Peyer's patch (tissue), 4 donors: ENCODE measurements at regions not wholly inside any gene's neighbourhood (a gene's known extent, or its start where the extent isn't known, plus 50 kb on each side); places are given as distances from the start of the nearest gene placed in this dataset.

Experiments
- DNase-seq, 3 donors: peaks; one replicate each; pipeline ENCODE4 v3.0.0-alpha.2; 2017 to 2019
- H3K27ac ChIP-seq, 4 donors: fragments of 200-600 bp; sonication (generic); one replicate each; pipeline ENCODE4 v1.5.1; 2016 to 2019
- H3K27me3 ChIP-seq, 2 donors: fragments of 200-600 bp; sonication (generic); one replicate each; pipeline ENCODE4 v1.5.1; 2019
- H3K36me3 ChIP-seq, 3 donors: fragments of 200-600 bp; sonication (generic); one replicate each; pipeline ENCODE4 v1.5.1; 2016 to 2019
- H3K4me1 ChIP-seq, 4 donors: fragments of 200-600 bp; sonication (generic); one replicate each; pipeline ENCODE4 v1.5.1; 2016 to 2019
- H3K4me3 ChIP-seq, 4 donors: fragments of 200-600 bp; sonication (generic); 1 replicate in 3 of 4; 2 replicates in 1 of 4; pipeline ENCODE4 v1.5.1; 2016 to 2019; ENCODE audit warnings: mild to moderate bottlenecking in 1 of 4
- H3K9me3 ChIP-seq, 4 donors: fragments of 200-600 bp; sonication (generic); one replicate each; pipeline ENCODE4 v1.5.1; 2016 to 2019; ENCODE audit warnings: mild to moderate bottlenecking in 1 of 4
- POLR2A ChIP-seq, 2 donors: fragments of 450-650 bp; IDR thresholded peaks; one replicate each; pipeline ENCODE4 v1.5.1; 2017; ENCODE audit warnings: antibody characterized with exemption in 2 of 2, mild to moderate bottlenecking in 2 of 2, moderate library complexity in 2 of 2
- TF ChIP-seq, protein P1 (sequence below), 6 experiments: fragments of 450-650 bp in 4 of 6; fragments of 200-600 bp in 2 of 6; sonication (generic) in 1 of 6; IDR thresholded peaks; one replicate each; pipeline ENCODE4 v1.5.1; 2017 to 2019; ENCODE audit warnings: antibody characterized with exemption in 6 of 6, mild to moderate bottlenecking in 3 of 6, moderate library complexity in 1 of 6

GRCh38 chr2:217052856-217053577 is 193.2 kb upstream of the TNP1 start:
- no peak for TF ChIP-seq POLR2A (IDR thresholded peaks at IDR 0.05)
- TF ChIP-seq, protein P1, sequence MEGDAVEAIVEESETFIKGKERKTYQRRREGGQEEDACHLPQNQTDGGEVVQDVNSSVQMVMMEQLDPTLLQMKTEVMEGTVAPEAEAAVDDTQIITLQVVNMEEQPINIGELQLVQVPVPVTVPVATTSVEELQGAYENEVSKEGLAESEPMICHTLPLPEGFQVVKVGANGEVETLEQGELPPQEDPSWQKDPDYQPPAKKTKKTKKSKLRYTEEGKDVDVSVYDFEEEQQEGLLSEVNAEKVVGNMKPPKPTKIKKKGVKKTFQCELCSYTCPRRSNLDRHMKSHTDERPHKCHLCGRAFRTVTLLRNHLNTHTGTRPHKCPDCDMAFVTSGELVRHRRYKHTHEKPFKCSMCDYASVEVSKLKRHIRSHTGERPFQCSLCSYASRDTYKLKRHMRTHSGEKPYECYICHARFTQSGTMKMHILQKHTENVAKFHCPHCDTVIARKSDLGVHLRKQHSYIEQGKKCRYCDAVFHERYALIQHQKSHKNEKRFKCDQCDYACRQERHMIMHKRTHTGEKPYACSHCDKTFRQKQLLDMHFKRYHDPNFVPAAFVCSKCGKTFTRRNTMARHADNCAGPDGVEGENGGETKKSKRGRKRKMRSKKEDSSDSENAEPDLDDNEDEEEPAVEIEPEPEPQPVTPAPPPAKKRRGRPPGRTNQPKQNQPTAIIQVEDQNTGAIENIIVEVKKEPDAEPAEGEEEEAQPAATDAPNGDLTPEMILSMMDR (IDR thresholded peaks at IDR 0.05) = no peak
- H3K9me3 ChIP-seq = no peaks in the 10 kb centered on the region
- H3K36me3 ChIP-seq = no peaks in the 10 kb centered on the region
- H3K4me1 ChIP-seq = no peaks in the 10 kb centered on the region
- no peak for DNase-seq
- H3K27ac ChIP-seq = no peak overlapping the region
- no peaks in the 10 kb centered on the region for H3K27me3 ChIP-seq
- H3K4me3 ChIP-seq = no peak overlapping the region

GRCh38 chr2:217051416-217051815 is 191.6 kb upstream of the TNP1 start:
- Histone ChIP-seq H3K4me3 (no peak overlapping the region), H3K36me3 (no peaks in the 10 kb centered on the region), H3K27me3 (no peaks in the 10 kb centered on the region), H3K27ac (no peak overlapping the region), H3K9me3 (no peaks in the 10 kb centered on the region), H3K4me1 (no peaks in the 10 kb centered on the region)
- DNase-seq = no peak
- TF ChIP-seq, protein P1 (IDR thresholded peaks at IDR 0.05) = no peak
- no peak for TF ChIP-seq POLR2A (IDR thresholded peaks at IDR 0.05)

- DNase-seq = no peak
- Histone ChIP-seq H3K36me3 (no peaks in the 10 kb centered on the region), H3K27ac (no peak overlapping the region), H3K4me1 (no peaks in the 10 kb centered on the region), H3K9me3 (no peaks in the 10 kb centered on the region), H3K27me3 (no peaks in the 10 kb centered on the region), H3K4me3 (no peak overlapping the region)
- TF ChIP-seq, protein P1 (IDR thresholded peaks at IDR 0.05) = no peak
- TF ChIP-seq POLR2A (IDR thresholded peaks at IDR 0.05) = no peak
Observed at GRCh38 chr2:217049956-217050355, 190.1 kb upstream of the TNP1 start.

DNA sequence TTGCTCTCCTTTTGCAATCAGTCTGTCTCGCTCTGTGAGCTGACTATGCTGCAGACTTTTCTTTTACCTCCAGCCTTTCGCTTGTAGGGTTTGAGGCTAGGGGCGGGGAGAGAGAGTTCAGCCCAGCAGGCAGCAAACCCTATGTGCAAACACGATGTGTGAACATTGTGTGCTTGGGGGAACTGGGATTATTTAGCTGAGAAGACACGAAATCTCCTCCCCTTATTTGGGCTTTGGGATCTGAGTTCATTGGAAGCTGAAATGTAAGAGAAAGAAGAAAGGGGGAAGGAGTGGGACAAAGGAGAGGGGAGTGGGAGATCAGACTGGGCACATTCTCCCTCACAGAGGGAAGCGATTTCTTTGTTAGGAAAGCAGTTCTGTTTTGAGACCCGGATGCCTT is 189.6 kb upstream of the TNP1 start:
- no peak overlapping the region for H3K4me3 ChIP-seq
- no peaks in the 10 kb centered on the region for H3K9me3 ChIP-seq
- TF ChIP-seq POLR2A (IDR thresholded peaks at IDR 0.05) = no peak
- TF ChIP-seq, protein P1 (IDR thresholded peaks at IDR 0.05) = no peak
- no peak for DNase-seq
- no peaks in the 10 kb centered on the region for H3K27me3 ChIP-seq
- H3K4me1 ChIP-seq = no peaks in the 10 kb centered on the region
- no peaks in the 10 kb centered on the region for H3K36me3 ChIP-seq
- H3K27ac ChIP-seq = no peak overlapping the region

DNA sequence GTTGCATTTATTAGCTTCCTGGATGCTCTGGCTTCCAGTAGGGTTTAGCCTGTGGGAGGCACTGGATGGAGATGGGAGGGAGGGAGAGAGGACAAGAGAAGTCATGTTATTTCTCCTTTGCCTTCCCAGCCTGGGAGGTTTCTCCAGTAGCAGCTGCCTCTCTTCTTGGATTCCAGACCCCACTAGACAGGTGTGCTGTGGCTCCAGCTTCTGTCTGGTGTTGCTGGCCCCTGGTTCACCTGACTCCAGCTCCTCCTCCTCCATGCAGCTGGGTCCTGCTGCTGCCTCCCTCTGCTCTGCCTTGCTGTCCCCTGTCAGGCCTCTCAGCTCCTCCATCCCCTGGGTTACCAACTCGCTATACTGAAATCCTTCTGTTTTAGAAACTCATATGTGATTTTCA is 188.9 kb upstream of the TNP1 start:
- DNase-seq = no peak
- Histone ChIP-seq H3K36me3 (no peaks in the 10 kb centered on the region), H3K4me1 (no peaks in the 10 kb centered on the region), H3K9me3 (no peaks in the 10 kb centered on the region), H3K27me3 (no peaks in the 10 kb centered on the region), H3K27ac (no peak overlapping the region), H3K4me3 (no peak overlapping the region)
- TF ChIP-seq, protein P1 (IDR thresholded peaks at IDR 0.05) = no peak
- no peak for TF ChIP-seq POLR2A (IDR thresholded peaks at IDR 0.05)

GRCh38 chr2:217047631-217048030 is 187.8 kb upstream of the TNP1 start:
- TF ChIP-seq POLR2A (IDR thresholded peaks at IDR 0.05) = no peak
- TF ChIP-seq, protein P1 (IDR thresholded peaks at IDR 0.05) = no peak
- Histone ChIP-seq H3K4me3 (no peak overlapping the region), H3K4me1 (no peaks in the 10 kb centered on the region), H3K9me3 (no peaks in the 10 kb centered on the region), H3K27ac (no peak overlapping the region), H3K36me3 (no peaks in the 10 kb centered on the region), H3K27me3 (no peaks in the 10 kb centered on the region)
- no peak for DNase-seq
